ENCODE measurements at regions not wholly inside any gene's neighbourhood (a gene's known extent, or its start where the extent isn't known, plus 50 kb on each side); places are given as distances from the start of the nearest gene placed in this dataset.

- BruUV-seq (replicated peaks), result no TSS peak
- Histone ChIP-seq H3K79me2 (ENCODE audit: control insufficient read depth, insufficient read depth, low read length) (no peaks in the 10 kb centered on the region), H4K20me1 (ENCODE audit: control insufficient read depth, insufficient read depth) (no peaks in the 10 kb centered on the region), H3K36me3 (ENCODE audit: control insufficient read depth in 2 of 2, insufficient read depth in 2 of 2, low read length in 1 of 2) (no peaks in the 10 kb centered on the region), H3K4me1 (ENCODE audit: control insufficient read depth, insufficient read depth, low read length) (no peaks in the 10 kb centered on the region), H3K27ac (ENCODE audit: control insufficient read depth, insufficient read depth) (no peak overlapping the region), H3K27me3 (replicated peaks in 1 of 2; ENCODE audit: control insufficient read depth in 2 of 2, insufficient read depth in 2 of 2, low read length in 1 of 2) (no peaks in the 10 kb centered on the region), H3K9me3 (replicated peaks; ENCODE audit: control insufficient read depth, insufficient read depth, low read length) (no peaks in the 10 kb centered on the region), H3K9ac (ENCODE audit: control insufficient read depth, insufficient read depth, low read length) (no peak overlapping the region), H3K4me2 (ENCODE audit: control insufficient read depth, insufficient read depth) (no peak overlapping the region), H2AFZ (ENCODE audit: control insufficient read depth, low read depth, low read length) (no peak overlapping the region), H3K4me3 (no peak overlapping the region)
- ChIA-PET RAD21 (ENCODE audit: unreplicated experiment) (no interaction called here), POLR2A (no interaction called here), CTCF (no interaction called here), SMC1A (ENCODE audit: uncharacterized antibody, unreplicated experiment) (no interaction called here)
- DNase-seq (ENCODE audit: low read depth, low spot score), result no peak
- WGBS (ENCODE audit: insufficient coverage, insufficient replicate concordance, low lambda C conversion rate, missing lambda C conversion rate), result 21% methylated on average over 3 of the region's 3 CpGs
- FAIRE-seq, result no peak
- no peak for ATAC-seq
- TF ChIP-seq YY1 (IDR thresholded peaks at IDR 0.05; ENCODE audit: low read depth, low read length) (no peak), KDM1A (IDR thresholded peaks at IDR 0.05; ENCODE audit: borderline replicate concordance) (no peak), KLF5 (IDR thresholded peaks at IDR 0.05; ENCODE audit: partially characterized antibody) (no peak), HSF1 (IDR thresholded peaks at IDR 0.05; ENCODE audit: low read depth, low read length) (no peak), BMI1 (IDR thresholded peaks at IDR 0.05; ENCODE audit: borderline replicate concordance) (no peak), EP300 (IDR thresholded peaks at IDR 0.05; ENCODE audit: borderline replicate concordance in 1 of 2, control insufficient read depth in 1 of 2, low read depth in 2 of 2, low read length in 2 of 2) (no peak), ETV6 (conservative IDR thresholded peaks at IDR 0.05 in 1 of 2, IDR thresholded peaks at IDR 0.05 in 1 of 2; ENCODE audit: borderline replicate concordance in 1 of 2, low read depth in 1 of 2) (no peak)
- intact Hi-C loops (cut with micrococcal nuclease; ENCODE audit: unreplicated experiment) (no loop called here), in situ Hi-C loops (cut with MboI) (no loop called here)
These were observed 143.9 kb downstream of the SOX3 start for GRCh38 chrX:140360924-140361323.

- CTCF ChIA-PET, result no interaction called here
- no peak overlapping the region for H3K27ac ChIP-seq (ENCODE audit: control insufficient read depth, insufficient read depth)
- POLR2A ChIA-PET, result no interaction called here
- H3K36me3 ChIP-seq (ENCODE audit: control insufficient read depth in 2 of 2, insufficient read depth in 2 of 2, low read length in 1 of 2), result no peaks in the 10 kb centered on the region
- 55% methylated on average over 5 of the region's 5 CpGs for WGBS (ENCODE audit: insufficient coverage, insufficient replicate concordance, low lambda C conversion rate, missing lambda C conversion rate)
- SMC1A ChIA-PET (ENCODE audit: uncharacterized antibody, unreplicated experiment), result no interaction called here
- no peaks in the 10 kb centered on the region for H3K9me3 ChIP-seq (replicated peaks; ENCODE audit: control insufficient read depth, insufficient read depth, low read length)
- H2AFZ ChIP-seq (ENCODE audit: control insufficient read depth, low read depth, low read length), result no peak overlapping the region
- H4K20me1 ChIP-seq (ENCODE audit: control insufficient read depth, insufficient read depth), result no peaks in the 10 kb centered on the region
- no peak overlapping the region for H3K4me2 ChIP-seq (ENCODE audit: control insufficient read depth, insufficient read depth)
- BruUV-seq (replicated peaks), result no TSS peak
- in situ Hi-C loops (cut with MboI) (no loop called here), intact Hi-C loops (cut with micrococcal nuclease; ENCODE audit: unreplicated experiment) (no loop called here)
- RAD21 ChIA-PET (ENCODE audit: unreplicated experiment), result no interaction called here
- H3K4me3 ChIP-seq, result no peak overlapping the region
- no peaks in the 10 kb centered on the region for H3K27me3 ChIP-seq (replicated peaks in 1 of 2; ENCODE audit: control insufficient read depth in 2 of 2, insufficient read depth in 2 of 2, low read length in 1 of 2)
- H3K4me1 ChIP-seq (ENCODE audit: control insufficient read depth, insufficient read depth, low read length), result no peaks in the 10 kb centered on the region
- H3K9ac ChIP-seq (ENCODE audit: control insufficient read depth, insufficient read depth, low read length), result no peak overlapping the region
- FAIRE-seq (no peak), DNase-seq (ENCODE audit: low read depth, low spot score) (no peak), ATAC-seq (no peak)
- no peaks in the 10 kb centered on the region for H3K79me2 ChIP-seq (ENCODE audit: control insufficient read depth, insufficient read depth, low read length)
- TF ChIP-seq ZBTB33 (IDR thresholded peaks at IDR 0.05) (no peak), NBN (IDR thresholded peaks at IDR 0.05) (no peak), GATAD2B (conservative IDR thresholded peaks at IDR 0.05; ENCODE audit: low read depth) (no peak), HDAC6 (IDR thresholded peaks at IDR 0.05; ENCODE audit: unreplicated experiment) (no peak), YBX1 (IDR thresholded peaks at IDR 0.05) (no peak), HSF1 (IDR thresholded peaks at IDR 0.05; ENCODE audit: low read depth, low read length) (no peak), SREBF1 (IDR thresholded peaks at IDR 0.05; ENCODE audit: low read length) (no peak)
These were observed 144.6 kb downstream of the SOX3 start for GRCh38 chrX:140360284-140360683.
